GM12878 (cell line): ENCODE measurements at regions not wholly inside any gene's neighbourhood (a gene's known extent, or its start where the extent isn't known, plus 50 kb on each side); places are given as distances from the start of the nearest gene placed in this dataset.

Experiments used
- BHLHE40 ChIP-seq, 2 experiments: fragments of 450-650 bp in 1 of 2; IDR thresholded peaks; 2 replicates each; pipeline ENCODE4 v1.6.1; 2011 to 2017; ENCODE audit warnings: low read depth in 2 of 2, borderline replicate concordance in 1 of 2, improper control_type of control experiment in 1 of 2, low read length in 1 of 2, mild to moderate bottlenecking in 1 of 2
- CBX5 ChIP-seq: sonication (generic); IDR thresholded peaks from 2 replicates; pipeline ENCODE4 v1.6.1; 2016; ENCODE audit warnings: low read depth, moderate library complexity, mild to moderate bottlenecking, inconsistent platforms
- FOXK2 ChIP-seq: fragments of 450-650 bp; IDR thresholded peaks from 2 replicates; pipeline ENCODE4 v1.6.1; 2017; ENCODE audit warnings: mild to moderate bottlenecking, moderate library complexity
- FOXM1 ChIP-seq: IDR thresholded peaks from 2 replicates; pipeline ENCODE4 v1.6.1; 2012; ENCODE audit warnings: low read depth, mild to moderate bottlenecking, inconsistent platforms, low read length, moderate library complexity
- MXI1 ChIP-seq: fragments of 150-350 bp; IDR thresholded peaks from 2 replicates; pipeline ENCODE4 v1.6.1; 2011; ENCODE audit warnings: low read depth, mild to moderate bottlenecking, inconsistent platforms, low read length, improper control_type of control experiment
- RFX5 ChIP-seq: IDR thresholded peaks from 2 replicates; pipeline ENCODE4 v1.6.1; 2011; ENCODE audit warnings: low read depth, low read length, improper control_type of control experiment
- SIN3A ChIP-seq: IDR thresholded peaks from 2 replicates; pipeline ENCODE4 v1.6.1; 2012; ENCODE audit warnings: low read depth, low read length, improper control_type of control experiment
- TAF1 ChIP-seq: IDR thresholded peaks from 2 replicates; pipeline ENCODE4 v1.6.1; 2011; ENCODE audit warnings: mild to moderate bottlenecking, low read depth, low read length, borderline replicate concordance
- TF ChIP-seq, protein P1 (sequence below), 3 experiments: IDR thresholded peaks in 2 of 3; conservative IDR thresholded peaks in 1 of 3; 2 replicates each; pipeline ENCODE4 v1.5.1; 2011; ENCODE audit warnings: low read depth in 3 of 3, low read length in 3 of 3, mild to moderate bottlenecking in 3 of 3, control low read depth in 2 of 3, moderate library complexity in 2 of 3, inconsistent platforms in 1 of 3, mixed read lengths in 1 of 3; ENCODE audit not compliant: control insufficient read depth in 2 of 3, insufficient read depth in 1 of 3; ENCODE audit errors: extremely low read depth in 1 of 3
- TF ChIP-seq, protein P2 (sequence below): IDR thresholded peaks from 2 replicates; pipeline ENCODE4 v1.6.1; 2012; ENCODE audit warnings: low read depth, low read length, improper control_type of control experiment

DNA sequence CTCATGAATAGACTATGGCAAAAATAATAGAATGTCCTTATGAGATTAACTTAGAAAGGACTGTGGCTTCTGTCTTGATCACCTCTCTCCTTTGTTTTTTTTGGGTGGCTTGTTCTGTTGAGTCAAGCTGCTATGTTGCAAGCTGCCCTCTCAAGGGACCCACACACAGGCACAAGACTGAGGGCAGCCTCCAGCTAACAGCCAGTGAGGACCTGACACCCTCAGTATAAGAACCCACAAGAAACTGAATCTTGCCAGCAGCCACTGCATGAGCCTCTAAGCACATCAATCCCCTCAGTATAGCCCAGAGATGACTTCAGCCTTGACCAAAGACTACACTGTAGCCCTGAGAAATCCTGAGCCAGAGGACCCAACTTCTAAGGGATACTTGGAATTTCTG, 361.1 kb downstream of the MCTP2 start:
- TF ChIP-seq, protein P1, sequence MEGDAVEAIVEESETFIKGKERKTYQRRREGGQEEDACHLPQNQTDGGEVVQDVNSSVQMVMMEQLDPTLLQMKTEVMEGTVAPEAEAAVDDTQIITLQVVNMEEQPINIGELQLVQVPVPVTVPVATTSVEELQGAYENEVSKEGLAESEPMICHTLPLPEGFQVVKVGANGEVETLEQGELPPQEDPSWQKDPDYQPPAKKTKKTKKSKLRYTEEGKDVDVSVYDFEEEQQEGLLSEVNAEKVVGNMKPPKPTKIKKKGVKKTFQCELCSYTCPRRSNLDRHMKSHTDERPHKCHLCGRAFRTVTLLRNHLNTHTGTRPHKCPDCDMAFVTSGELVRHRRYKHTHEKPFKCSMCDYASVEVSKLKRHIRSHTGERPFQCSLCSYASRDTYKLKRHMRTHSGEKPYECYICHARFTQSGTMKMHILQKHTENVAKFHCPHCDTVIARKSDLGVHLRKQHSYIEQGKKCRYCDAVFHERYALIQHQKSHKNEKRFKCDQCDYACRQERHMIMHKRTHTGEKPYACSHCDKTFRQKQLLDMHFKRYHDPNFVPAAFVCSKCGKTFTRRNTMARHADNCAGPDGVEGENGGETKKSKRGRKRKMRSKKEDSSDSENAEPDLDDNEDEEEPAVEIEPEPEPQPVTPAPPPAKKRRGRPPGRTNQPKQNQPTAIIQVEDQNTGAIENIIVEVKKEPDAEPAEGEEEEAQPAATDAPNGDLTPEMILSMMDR (IDR thresholded peaks at IDR 0.05 in 2 of 3, conservative IDR thresholded peaks at IDR 0.05 in 1 of 3; ENCODE audit: control insufficient read depth in 2 of 3, extremely low read depth in 1 of 3, insufficient read depth in 1 of 3, low read depth in 3 of 3, low read length in 3 of 3) = no peak
- TF ChIP-seq TAF1 = no peak
- TF ChIP-seq CBX5 = no peak
- TF ChIP-seq, protein P2, sequence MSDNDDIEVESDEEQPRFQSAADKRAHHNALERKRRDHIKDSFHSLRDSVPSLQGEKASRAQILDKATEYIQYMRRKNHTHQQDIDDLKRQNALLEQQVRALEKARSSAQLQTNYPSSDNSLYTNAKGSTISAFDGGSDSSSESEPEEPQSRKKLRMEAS = no peak
- TF ChIP-seq BHLHE40 (IDR thresholded peaks at IDR 0.05; ENCODE audit: borderline replicate concordance in 1 of 2, low read depth in 2 of 2, low read length in 1 of 2) = no peak
- no peak for TF ChIP-seq RFX5
- TF ChIP-seq SIN3A = no peak
- no peak for TF ChIP-seq FOXM1
- no peak for TF ChIP-seq MXI1
- TF ChIP-seq FOXK2 = no peak
